Neuronal stem cell (in vitro differentiated cells): ENCODE measurements at regions not wholly inside any gene's neighbourhood (a gene's known extent, or its start where the extent isn't known, plus 50 kb on each side); places are given as distances from the start of the nearest gene placed in this dataset.
A peak's percentile ranks its signal among the peaks of the same experiment; 100 is the strongest.
"Not testable (repeated sequence)": the region's sequence is repeated elsewhere in the genome, so short reads cannot be mapped to it uniquely, and the experiment has no call there.

Experiments
- DNase-seq: peaks from one replicate; pipeline ENCODE4 v3.0.0-alpha.2; 2013; ENCODE audit warnings: low spot score
- H2AFZ ChIP-seq: one replicate; pipeline ENCODE4 v1.6.1; 2013; ENCODE audit warnings: mild to moderate bottlenecking, low read length, inconsistent platforms
- H2AK5ac ChIP-seq: 2 replicates; pipeline ENCODE4 v1.6.1; 2013; ENCODE audit warnings: low read depth, mild to moderate bottlenecking, inconsistent platforms, low read length, moderate library complexity, mixed read lengths
- H2BK120ac ChIP-seq: 2 replicates; pipeline ENCODE4 v1.6.1; 2013; ENCODE audit warnings: low read depth, mild to moderate bottlenecking, inconsistent platforms, low read length, moderate library complexity, mixed read lengths
- H2BK12ac ChIP-seq: one replicate; pipeline ENCODE4 v1.6.1; 2013; ENCODE audit warnings: low read length, inconsistent platforms
- H2BK15ac ChIP-seq: 2 replicates; pipeline ENCODE4 v1.6.1; 2013; ENCODE audit warnings: mild to moderate bottlenecking, low read length, inconsistent platforms, mixed read lengths
- H2BK5ac ChIP-seq: one replicate; pipeline ENCODE4 v1.6.1; 2013; ENCODE audit warnings: inconsistent platforms, mild to moderate bottlenecking, low read length, moderate library complexity
- H3K14ac ChIP-seq: one replicate; pipeline ENCODE4 v1.6.1; 2013; ENCODE audit warnings: low read length, inconsistent platforms
- H3K18ac ChIP-seq: 2 replicates; pipeline ENCODE4 v1.6.1; 2013; ENCODE audit warnings: low read length, inconsistent platforms
- H3K23ac ChIP-seq: 2 replicates; pipeline ENCODE4 v1.6.1; 2013; ENCODE audit warnings: low read depth, mild to moderate bottlenecking, mixed read lengths, low read length, inconsistent platforms; ENCODE audit not compliant: poor library complexity
- H3K27ac ChIP-seq: replicated peaks from 3 replicates; pipeline ENCODE4 v1.5.1; 2013; ENCODE audit warnings: low read length, inconsistent platforms
- H3K27me3 ChIP-seq, 3 experiments: 2 replicates each; pipeline ENCODE4 v1.6.1; 2013; ENCODE audit warnings: low read length in 3 of 3, mild to moderate bottlenecking in 2 of 3, inconsistent platforms in 1 of 3, low read depth in 1 of 3, mixed read lengths in 1 of 3, moderate library complexity in 1 of 3; ENCODE audit not compliant: control insufficient read depth in 3 of 3, insufficient read depth in 3 of 3
- H3K36me3 ChIP-seq, 2 donors: replicated peaks in 1 of 2; 2 replicates each; pipeline ENCODE4 v1.6.1; 2013; ENCODE audit warnings: low read length in 2 of 2; ENCODE audit not compliant: control insufficient read depth in 2 of 2, insufficient read depth in 2 of 2
- H3K4ac ChIP-seq: 2 replicates; pipeline ENCODE4 v1.6.1; 2013; ENCODE audit warnings: inconsistent platforms, mild to moderate bottlenecking, low read length, moderate library complexity
- H3K4me1 ChIP-seq, 2 donors: 1 replicate in 1 of 2; 2 replicates in 1 of 2; pipeline ENCODE4 v1.6.1; 2013; ENCODE audit warnings: low read length in 2 of 2, low read depth in 1 of 2; ENCODE audit not compliant: control insufficient read depth in 2 of 2, insufficient read depth in 1 of 2
- H3K4me2 ChIP-seq: one replicate; pipeline ENCODE4 v1.6.1; 2013; ENCODE audit warnings: mild to moderate bottlenecking, low read length, inconsistent platforms; ENCODE audit not compliant: insufficient read depth, poor library complexity, severe bottlenecking
- H3K4me3 ChIP-seq, 2 donors: 2 replicates each; pipeline ENCODE4 v1.5.1; 2013; ENCODE audit warnings: low read length in 2 of 2, mild to moderate bottlenecking in 2 of 2, inconsistent platforms in 1 of 2, moderate library complexity in 1 of 2
- H3K79me1 ChIP-seq: one replicate; pipeline ENCODE4 v1.6.1; 2013; ENCODE audit warnings: low read depth, mild to moderate bottlenecking, inconsistent platforms, low read length, moderate library complexity
- H3K9ac ChIP-seq: one replicate; pipeline ENCODE4 v1.6.1; 2013; ENCODE audit warnings: mild to moderate bottlenecking, low read depth, low read length, inconsistent platforms; ENCODE audit not compliant: poor library complexity
- H3K9me3 ChIP-seq, 2 donors: replicated peaks in 1 of 2; 2 replicates each; pipeline versions ENCODE3 to v1.6.1; 2013; ENCODE audit warnings: low read length in 2 of 2, mild to moderate bottlenecking in 2 of 2, inconsistent platforms in 1 of 2, low read depth in 1 of 2, mixed read lengths in 1 of 2, moderate library complexity in 1 of 2; ENCODE audit not compliant: control insufficient read depth in 2 of 2, insufficient read depth in 1 of 2
- H4K8ac ChIP-seq: one replicate; pipeline ENCODE4 v1.6.1; 2013; ENCODE audit warnings: low read depth, mild to moderate bottlenecking, inconsistent platforms, low read length, moderate library complexity
- H4K91ac ChIP-seq: one replicate; pipeline ENCODE4 v1.6.1; 2013; ENCODE audit warnings: low read length, low read depth, mild to moderate bottlenecking, inconsistent platforms; ENCODE audit not compliant: poor library complexity
- WGBS, 2 donors: extraction: QIAGEN DNeasy Blood & Tissue Kit; methylation state at CpG; one replicate each; pipeline ENCODE4 v1.1.7; 2013; ENCODE audit warnings: missing lambda C conversion rate in 2 of 2, mixed read lengths in 1 of 2; ENCODE audit not compliant: insufficient read length in 2 of 2, insufficient replicate concordance in 1 of 2; ENCODE audit errors: extremely low coverage in 2 of 2; 5-methylcytosine and 5-hydroxymethylcytosine counted together

DNA sequence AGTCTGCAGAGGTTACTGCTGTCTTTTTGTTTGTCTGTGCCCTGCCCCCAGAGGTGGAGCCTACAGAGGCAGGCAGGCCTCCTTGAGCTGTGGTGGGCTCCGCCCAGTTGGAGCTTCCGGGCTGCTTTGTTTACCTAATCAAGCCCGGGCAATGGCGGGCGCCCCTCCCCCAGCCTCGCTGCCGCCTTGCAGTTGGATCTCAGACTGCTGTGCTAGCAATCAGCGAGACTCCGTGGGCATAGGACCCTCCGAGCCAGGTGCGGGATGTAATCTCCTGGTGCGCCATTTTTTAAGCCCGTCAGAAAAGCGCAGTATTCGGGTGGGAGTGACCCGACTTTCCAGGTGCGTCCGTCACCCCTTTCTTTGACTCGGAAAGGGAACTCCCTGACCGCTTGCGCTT, 141.5 kb upstream of the NTF3 start:
- not testable (repeated sequence) for H4K8ac ChIP-seq, H3K9me3 ChIP-seq, H2AK5ac ChIP-seq, H2BK12ac ChIP-seq, DNase-seq, H2AFZ ChIP-seq, H3K4me1 ChIP-seq, H3K79me1 ChIP-seq, H2BK5ac ChIP-seq, H3K27ac ChIP-seq, H3K4me2 ChIP-seq, H3K36me3 ChIP-seq, H3K14ac ChIP-seq, H4K91ac ChIP-seq, H3K9ac ChIP-seq, H3K4me3 ChIP-seq, H2BK15ac ChIP-seq, H3K18ac ChIP-seq, H3K23ac ChIP-seq, H3K4ac ChIP-seq, H3K27me3 ChIP-seq, H2BK120ac ChIP-seq
- no CpG with 5 or more reads among the region's 21 CpGs for WGBS, 2 donors

DNA sequence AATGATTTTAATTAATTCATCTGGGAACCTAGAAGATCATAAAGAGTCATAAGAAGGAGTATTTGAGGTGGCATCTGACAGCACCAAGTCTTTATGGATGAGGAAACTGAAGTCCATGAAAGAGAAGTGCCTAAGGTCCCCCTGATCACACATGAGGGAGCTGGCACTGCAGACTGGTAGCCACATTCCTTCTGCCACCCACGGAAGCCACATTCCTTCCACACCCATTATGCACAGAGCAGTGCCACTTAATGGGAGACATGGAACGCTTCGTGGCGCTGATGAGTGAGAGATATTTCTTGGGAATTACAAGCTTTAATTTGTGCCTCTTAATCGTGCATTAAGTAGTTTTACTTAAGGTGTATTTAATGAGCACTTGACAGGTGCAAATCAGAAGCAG, 139.3 kb upstream of the NTF3 start:
- Histone ChIP-seq H3K14ac (no peak overlapping the region), H2AFZ (no peak overlapping the region), H2AK5ac (no peak overlapping the region), H3K4me1 (no peaks in the 10 kb centered on the region), H3K4ac (no peak overlapping the region), H3K27me3 (no peaks in the 10 kb centered on the region), H2BK15ac (no peak overlapping the region), H2BK120ac (no peak overlapping the region), H4K91ac (no peak overlapping the region), H3K18ac (no peak overlapping the region), H3K4me2 (no peak overlapping the region), H4K8ac (no peak overlapping the region), H3K4me3 (no peak overlapping the region), H2BK5ac (no peak overlapping the region), H3K23ac (no peak overlapping the region), H2BK12ac (no peak overlapping the region), H3K9ac (no peak overlapping the region), H3K9me3 (no peaks in the 10 kb centered on the region), H3K36me3 (no peaks in the 10 kb centered on the region), H3K27ac (no peak overlapping the region), H3K79me1 (no peaks in the 10 kb centered on the region)
- no peak for DNase-seq
- WGBS, 2 donors = no CpG with 5 or more reads among the region's 5 CpGs

DNA sequence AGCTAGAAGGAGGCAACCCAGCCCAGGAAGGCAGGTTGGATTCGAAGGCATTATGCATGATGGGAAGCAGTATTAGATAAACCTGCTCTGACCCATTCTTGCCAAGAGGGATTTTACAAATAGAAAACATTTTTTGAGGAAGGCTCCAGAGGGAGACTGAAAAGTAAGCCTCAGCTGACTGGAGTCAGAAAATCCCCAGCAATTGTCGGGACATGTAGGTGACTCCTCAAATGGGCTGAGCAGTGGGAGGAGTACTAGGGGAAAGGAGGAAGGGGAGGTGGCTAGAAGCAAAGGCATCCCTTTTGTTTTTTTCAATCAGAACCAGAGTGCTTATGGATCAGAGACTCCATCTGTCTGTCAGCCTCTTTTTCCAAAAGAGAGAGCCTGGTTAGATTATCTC, 138.1 kb upstream of the NTF3 start:
- H3K4me1 ChIP-seq = no peaks in the 10 kb centered on the region
- H3K18ac ChIP-seq = no peak overlapping the region
- H3K4me3 ChIP-seq = no peak overlapping the region
- no peak overlapping the region for H2AK5ac ChIP-seq
- H3K36me3 ChIP-seq = no peaks in the 10 kb centered on the region
- no peak overlapping the region for H3K23ac ChIP-seq
- no CpG with 5 or more reads among the region's 2 CpGs for WGBS, 2 donors
- no peak overlapping the region for H2AFZ ChIP-seq
- H3K79me1 ChIP-seq = no peaks in the 10 kb centered on the region
- no peak overlapping the region for H4K91ac ChIP-seq
- no peak overlapping the region for H3K14ac ChIP-seq
- no peak for DNase-seq
- no peak overlapping the region for H2BK15ac ChIP-seq
- H3K4ac ChIP-seq = no peak overlapping the region
- H3K9me3 ChIP-seq = no peaks in the 10 kb centered on the region
- H3K27me3 ChIP-seq = no peaks in the 10 kb centered on the region
- no peak overlapping the region for H2BK120ac ChIP-seq
- no peak overlapping the region for H2BK12ac ChIP-seq
- H3K27ac ChIP-seq = no peak overlapping the region
- no peak overlapping the region for H3K9ac ChIP-seq
- no peak overlapping the region for H4K8ac ChIP-seq
- H2BK5ac ChIP-seq = peak overlapping the region; percentile 83
- no peak overlapping the region for H3K4me2 ChIP-seq

DNA sequence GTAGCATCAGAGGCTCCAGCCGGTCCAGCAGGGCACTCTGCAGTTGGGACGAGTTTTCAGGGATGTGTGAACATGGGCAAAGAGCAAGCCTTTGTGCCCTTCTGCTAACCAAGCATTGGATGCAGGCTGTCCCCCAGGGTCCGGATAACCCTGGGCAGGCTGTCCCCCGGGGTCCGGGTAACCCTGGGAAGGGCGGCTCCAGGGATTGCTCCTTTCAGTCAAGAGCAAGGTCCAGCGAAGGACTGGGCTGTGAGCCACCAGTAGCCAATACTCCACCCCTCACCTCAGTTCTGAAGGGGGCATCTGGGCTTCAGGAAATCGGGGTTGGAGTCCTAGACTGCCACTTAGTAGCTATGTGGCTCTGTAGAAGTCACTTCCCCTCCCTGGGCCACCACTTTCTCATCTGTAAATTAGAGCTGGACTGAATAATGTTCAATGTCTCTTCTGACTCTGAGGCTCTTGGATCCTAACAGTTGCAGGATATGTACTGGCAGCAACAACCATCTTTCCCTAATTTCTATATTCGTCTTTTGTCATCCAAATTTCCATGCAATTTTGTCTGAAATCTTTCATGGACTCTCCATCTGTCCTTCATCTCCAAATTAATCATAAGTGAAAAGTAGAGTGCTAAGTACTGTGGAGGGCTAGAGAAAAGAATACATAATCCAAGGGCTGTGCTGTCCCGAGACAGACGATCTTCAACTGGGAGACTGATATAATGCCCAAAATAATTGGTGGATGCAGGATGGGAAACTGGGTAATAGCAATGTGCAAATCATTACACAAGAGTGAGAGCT, 137.4 kb upstream of the NTF3 start:
- Histone ChIP-seq H3K9me3 (no peaks in the 10 kb centered on the region), H3K4me2 (no peak overlapping the region), H3K36me3 (no peaks in the 10 kb centered on the region), H2BK120ac (no peak overlapping the region), H4K91ac (no peak overlapping the region), H2BK12ac (no peak overlapping the region), H3K18ac (peak overlapping the region; percentile 53), H2BK5ac (peak overlapping the region; percentile 83), H3K4ac (no peak overlapping the region), H3K27me3 (no peaks in the 10 kb centered on the region), H3K14ac (no peak overlapping the region), H3K27ac (no peak overlapping the region), H3K23ac (no peak overlapping the region), H3K4me3 (no peak overlapping the region), H3K79me1 (no peaks in the 10 kb centered on the region), H2AK5ac (no peak overlapping the region), H2BK15ac (no peak overlapping the region), H2AFZ (no peak overlapping the region), H3K4me1 (no peaks in the 10 kb centered on the region), H3K9ac (no peak overlapping the region), H4K8ac (no peak overlapping the region)
- DNase-seq = no peak
- WGBS, 2 donors = no CpG with 5 or more reads among the region's 11 CpGs
